ENCODE measurements at regions not wholly inside any gene's neighbourhood (a gene's known extent, or its start where the extent isn't known, plus 50 kb on each side); places are given as distances from the start of the nearest gene placed in this dataset.

GRCh38 chr5:4634342-4634741, 505.8 kb upstream of the ADAMTS16 start:
- DNase-seq (ENCODE audit: low spot score): no peak
- no peak for ATAC-seq
- H3K27me3 ChIP-seq (ENCODE audit: insufficient read depth): no peaks in the 10 kb centered on the region
- Mint-ChIP-seq H3K9me3 (no peaks in the 10 kb centered on the region), H3K36me3 (ENCODE audit: low read depth) (no peaks in the 10 kb centered on the region), H3K27ac (no peak overlapping the region), H3K4me3 (no peak overlapping the region), H3K27me3 (ENCODE audit: insufficient read depth, low read depth, poor library complexity) (no peaks in the 10 kb centered on the region), H3K4me1 (peaks cover 12% of the 10 kb centered on the region; the same call in 2 of the 3 replicates)
- H3K9me2 ChIP-seq (ENCODE audit: insufficient read depth): no peaks in the 10 kb centered on the region
- no peaks in the 10 kb centered on the region for H3K79me2 ChIP-seq (replicated peaks; ENCODE audit: insufficient read depth)
- H3F3A ChIP-seq (replicated peaks; ENCODE audit: low read depth): no peaks in the 10 kb centered on the region
- no peaks in the 10 kb centered on the region for H4K20me1 ChIP-seq (replicated peaks; ENCODE audit: insufficient read depth)
- no peaks in the 10 kb centered on the region for H3K4me1 ChIP-seq (ENCODE audit: insufficient read depth)
- H3K4me2 ChIP-seq: no peak overlapping the region
- no peaks in the 10 kb centered on the region for H3K36me3 ChIP-seq (ENCODE audit: insufficient read depth)
- H2AFZ ChIP-seq: no peak overlapping the region
- H3K27ac ChIP-seq (ENCODE audit: low read depth): no peak overlapping the region
- no peak overlapping the region for H3K4me3 ChIP-seq
- no peak for TF ChIP-seq ZNF462 (CRISPR knock-in tag; IDR thresholded peaks at IDR 0.05)
- no peak for TF ChIP-seq JUNB (IDR thresholded peaks at IDR 0.05; ENCODE audit: unreplicated experiment)
- no peak for TF ChIP-seq STAT1 (IDR thresholded peaks at IDR 0.05; ENCODE audit: unreplicated experiment)
- no peak for TF ChIP-seq REST (IDR thresholded peaks at IDR 0.05; ENCODE audit: unreplicated experiment)
- TF ChIP-seq POLR2AphosphoS5 (IDR thresholded peaks at IDR 0.05; ENCODE audit: low read depth): no peak
- TF ChIP-seq NANOG (IDR thresholded peaks at IDR 0.05; ENCODE audit: borderline replicate concordance): no peak
- no peak for TF ChIP-seq ZNF331 (CRISPR knock-in tag; IDR thresholded peaks at IDR 0.05; ENCODE audit: low read depth)
- TF ChIP-seq CREB1 (CRISPR knock-in tag; IDR thresholded peaks at IDR 0.05; ENCODE audit: low read depth): no peak
- TF ChIP-seq EZH2phosphoT487 (IDR thresholded peaks at IDR 0.05; ENCODE audit: unreplicated experiment): no peak
- TF ChIP-seq EZH2 (IDR thresholded peaks at IDR 0.05; ENCODE audit: low read depth, unreplicated experiment): no peak
- TF ChIP-seq ETS1 (IDR thresholded peaks at IDR 0.05): no peak
- no peak for TF ChIP-seq ZNF114 (CRISPR knock-in tag; IDR thresholded peaks at IDR 0.05)
- no peak for TF ChIP-seq CTCF (conservative IDR thresholded peaks at IDR 0.05; ENCODE audit: low read depth in 2 of 2)

Measured in GM23338 (cell line).